Type B pancreatic cell (in vitro differentiated cells): ENCODE measurements at regions not wholly inside any gene's neighbourhood (a gene's known extent, or its start where the extent isn't known, plus 50 kb on each side); places are given as distances from the start of the nearest gene placed in this dataset.

Experiments used
- DNase-seq: peaks from one replicate; pipeline ENCODE4 v3.0.0; 2021; ENCODE audit warnings: mixed read lengths; ENCODE audit not compliant: unreplicated experiment; ENCODE audit errors: extremely low spot score
- H3K27ac Mint-ChIP-seq: 2 replicates; pipeline ENCODE4 v1.8.0; 2021; ENCODE audit warnings: mild to moderate bottlenecking, mixed read lengths
- H3K27me3 Mint-ChIP-seq: 2 replicates; pipeline ENCODE4 v1.8.0; 2021; ENCODE audit warnings: mixed read lengths
- H3K36me3 Mint-ChIP-seq: 2 replicates; pipeline ENCODE4 v1.8.0; 2021; ENCODE audit warnings: mixed read lengths
- H3K4me1 Mint-ChIP-seq: one replicate; pipeline ENCODE4 v1.8.0; 2021; ENCODE audit warnings: mixed read lengths; ENCODE audit not compliant: unreplicated experiment
- H3K4me3 Mint-ChIP-seq: 2 replicates; pipeline ENCODE4 v1.8.0; 2021; ENCODE audit warnings: mild to moderate bottlenecking, mixed read lengths
- H3K9me3 Mint-ChIP-seq: 2 replicates; pipeline ENCODE4 v1.8.0; 2021; ENCODE audit warnings: mixed read lengths
- TF ChIP-seq, protein P1 (sequence below): fragments of 200-600 bp; sonication (generic); conservative IDR thresholded peaks from 2 replicates; pipeline ENCODE4 v1.5.0; 2021; ENCODE audit warnings: antibody characterized with exemption, mild to moderate bottlenecking

- TF ChIP-seq, protein P1, sequence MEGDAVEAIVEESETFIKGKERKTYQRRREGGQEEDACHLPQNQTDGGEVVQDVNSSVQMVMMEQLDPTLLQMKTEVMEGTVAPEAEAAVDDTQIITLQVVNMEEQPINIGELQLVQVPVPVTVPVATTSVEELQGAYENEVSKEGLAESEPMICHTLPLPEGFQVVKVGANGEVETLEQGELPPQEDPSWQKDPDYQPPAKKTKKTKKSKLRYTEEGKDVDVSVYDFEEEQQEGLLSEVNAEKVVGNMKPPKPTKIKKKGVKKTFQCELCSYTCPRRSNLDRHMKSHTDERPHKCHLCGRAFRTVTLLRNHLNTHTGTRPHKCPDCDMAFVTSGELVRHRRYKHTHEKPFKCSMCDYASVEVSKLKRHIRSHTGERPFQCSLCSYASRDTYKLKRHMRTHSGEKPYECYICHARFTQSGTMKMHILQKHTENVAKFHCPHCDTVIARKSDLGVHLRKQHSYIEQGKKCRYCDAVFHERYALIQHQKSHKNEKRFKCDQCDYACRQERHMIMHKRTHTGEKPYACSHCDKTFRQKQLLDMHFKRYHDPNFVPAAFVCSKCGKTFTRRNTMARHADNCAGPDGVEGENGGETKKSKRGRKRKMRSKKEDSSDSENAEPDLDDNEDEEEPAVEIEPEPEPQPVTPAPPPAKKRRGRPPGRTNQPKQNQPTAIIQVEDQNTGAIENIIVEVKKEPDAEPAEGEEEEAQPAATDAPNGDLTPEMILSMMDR, result no peak
- H3K4me3 Mint-ChIP-seq, result no peak overlapping the region
- no peak overlapping the region for H3K27ac Mint-ChIP-seq
- H3K4me1 Mint-ChIP-seq, result peaks cover 8% of the 10 kb centered on the region
- no peak for DNase-seq
- peaks cover 30% of the 10 kb centered on the region for H3K27me3 Mint-ChIP-seq
- H3K36me3 Mint-ChIP-seq, result no peaks in the 10 kb centered on the region
- no peaks in the 10 kb centered on the region for H3K9me3 Mint-ChIP-seq
Observed at GRCh38 chr11:19561011-19561410, 151.6 kb upstream of the NAV2 start.

DNA sequence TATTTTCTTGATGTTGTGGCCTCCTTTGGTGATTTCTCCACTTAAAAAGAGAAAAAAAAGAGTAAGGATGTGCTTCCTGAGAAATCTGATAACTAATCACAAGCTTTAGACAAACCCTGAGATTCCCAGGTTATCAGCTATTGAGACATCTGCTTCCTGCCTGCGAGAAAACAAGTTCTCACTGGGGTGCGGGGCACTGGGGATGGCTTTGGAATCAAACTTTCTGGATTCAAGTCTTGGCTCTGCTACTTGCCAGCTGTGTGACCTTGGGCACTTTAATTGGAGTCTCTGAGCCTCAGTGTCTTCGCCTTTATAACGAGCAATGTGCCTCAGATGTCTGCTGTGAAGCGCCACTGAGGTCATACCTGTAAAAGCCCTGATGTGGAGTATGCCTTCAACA, 152.5 kb upstream of the NAV2 start:
- Mint-ChIP-seq H3K9me3 (no peaks in the 10 kb centered on the region), H3K4me3 (no peak overlapping the region), H3K27me3 (peaks cover 33% of the 10 kb centered on the region), H3K36me3 (no peaks in the 10 kb centered on the region), H3K4me1 (peaks cover 11% of the 10 kb centered on the region), H3K27ac (no peak overlapping the region)
- no peak for DNase-seq
- TF ChIP-seq, protein P1, result no peak

GRCh38 chr11:19559746-19560145, 152.9 kb upstream of the NAV2 start:
- DNase-seq, result no peak
- H3K4me3 Mint-ChIP-seq, result no peak overlapping the region
- peaks cover 33% of the 10 kb centered on the region for H3K27me3 Mint-ChIP-seq
- peaks cover 11% of the 10 kb centered on the region for H3K4me1 Mint-ChIP-seq
- H3K9me3 Mint-ChIP-seq, result no peaks in the 10 kb centered on the region
- H3K27ac Mint-ChIP-seq, result no peak overlapping the region
- TF ChIP-seq, protein P1, result no peak
- H3K36me3 Mint-ChIP-seq, result no peaks in the 10 kb centered on the region

DNA sequence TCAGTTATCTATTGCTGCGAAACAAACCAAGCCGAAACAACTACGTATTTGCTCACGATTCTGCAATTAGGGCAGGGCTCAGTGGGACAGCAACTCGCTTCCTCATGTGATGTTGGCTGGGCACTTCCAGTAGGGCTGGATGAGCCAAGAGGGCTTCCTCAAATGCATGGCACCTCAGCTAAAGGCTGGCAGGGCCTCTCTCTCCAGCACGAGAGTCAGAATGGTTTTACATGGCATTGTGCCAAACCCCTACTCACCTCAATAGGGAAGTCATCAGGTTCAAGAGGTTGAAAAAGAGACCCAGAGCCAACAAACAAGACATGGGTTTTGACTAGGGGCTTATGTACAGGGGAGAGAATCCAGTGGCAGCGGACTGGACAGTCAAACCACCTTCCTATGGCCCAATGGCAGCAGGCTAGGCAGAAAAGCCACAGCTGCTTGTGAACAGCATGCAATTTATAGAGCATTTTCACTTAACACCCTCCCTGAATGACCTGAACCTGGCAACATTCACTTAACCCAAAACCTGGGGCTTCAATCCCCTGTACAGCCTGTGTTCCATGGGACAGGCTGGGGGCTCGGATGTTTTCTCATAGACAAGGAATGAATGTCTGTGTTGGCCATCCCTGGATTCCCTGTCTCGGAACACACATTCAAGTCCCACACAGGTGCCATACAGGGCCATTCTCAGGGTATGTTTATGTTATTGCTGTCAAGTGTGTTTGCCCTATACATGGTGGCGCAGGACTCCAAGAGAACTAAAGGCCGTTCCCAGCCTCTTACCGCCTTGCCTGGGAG, 154.2 kb upstream of the NAV2 start:
- H3K4me3 Mint-ChIP-seq, result no peak overlapping the region
- no peak overlapping the region for H3K27ac Mint-ChIP-seq
- no peak for DNase-seq
- TF ChIP-seq, protein P1, result no peak
- H3K36me3 Mint-ChIP-seq, result no peaks in the 10 kb centered on the region
- no peaks in the 10 kb centered on the region for H3K9me3 Mint-ChIP-seq
- peaks cover 13% of the 10 kb centered on the region for H3K4me1 Mint-ChIP-seq
- H3K27me3 Mint-ChIP-seq, result peaks cover 33% of the 10 kb centered on the region

DNA sequence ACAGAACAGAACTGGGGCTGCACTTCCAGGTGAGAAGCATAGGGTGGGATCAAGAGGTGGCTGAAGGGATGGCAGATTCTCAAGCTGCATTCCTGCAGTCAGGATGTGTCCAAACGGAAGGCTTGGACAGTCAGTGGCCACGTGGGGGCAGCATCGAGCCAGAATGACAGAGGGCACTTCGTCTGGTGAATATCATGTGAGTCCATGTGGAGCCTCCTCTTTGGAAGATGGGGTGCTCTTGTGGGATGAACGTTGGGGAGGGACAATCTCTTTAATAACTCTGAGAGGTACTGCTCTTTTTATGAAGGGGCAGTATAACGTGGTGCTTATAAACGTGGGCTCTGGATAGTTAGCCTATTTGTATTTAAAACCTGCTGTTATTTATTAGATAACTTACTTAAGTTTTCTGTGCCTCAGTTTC, 154.9 kb upstream of the NAV2 start:
- TF ChIP-seq, protein P1, result peak; percentile 90
- Mint-ChIP-seq H3K4me3 (no peak overlapping the region), H3K9me3 (no peaks in the 10 kb centered on the region), H3K36me3 (no peaks in the 10 kb centered on the region), H3K27ac (no peak overlapping the region), H3K4me1 (peaks cover 18% of the 10 kb centered on the region), H3K27me3 (peaks cover 33% of the 10 kb centered on the region)
- peak; percentile 85 for DNase-seq
